Prostate gland (tissue), 2 donors: ENCODE measurements at regions not wholly inside any gene's neighbourhood (a gene's known extent, or its start where the extent isn't known, plus 50 kb on each side); places are given as distances from the start of the nearest gene placed in this dataset.

Experiments used
- POLR2A ChIP-seq: fragments of 450-650 bp; IDR thresholded peaks from one replicate; pipeline ENCODE4 v1.6.1; 2016; ENCODE audit warnings: antibody characterized with exemption, mild to moderate bottlenecking
- POLR2AphosphoS5 ChIP-seq: sonication (generic); formaldehyde crosslinking; IDR thresholded peaks from one replicate; pipeline ENCODE4 v1.6.1; 2017; ENCODE audit warnings: antibody characterized with exemption
- TF ChIP-seq, protein P1 (sequence below), 4 experiments: fragments of 200-600 bp in 2 of 4; fragments of 450-650 bp in 2 of 4; sonication (generic) in 2 of 4; IDR thresholded peaks; 1 replicate in 3 of 4; 2 replicates in 1 of 4; pipeline ENCODE4 v1.5.1; 2016 to 2019; ENCODE audit warnings: antibody characterized with exemption in 4 of 4, mild to moderate bottlenecking in 2 of 4, moderate library complexity in 2 of 4

DNA sequence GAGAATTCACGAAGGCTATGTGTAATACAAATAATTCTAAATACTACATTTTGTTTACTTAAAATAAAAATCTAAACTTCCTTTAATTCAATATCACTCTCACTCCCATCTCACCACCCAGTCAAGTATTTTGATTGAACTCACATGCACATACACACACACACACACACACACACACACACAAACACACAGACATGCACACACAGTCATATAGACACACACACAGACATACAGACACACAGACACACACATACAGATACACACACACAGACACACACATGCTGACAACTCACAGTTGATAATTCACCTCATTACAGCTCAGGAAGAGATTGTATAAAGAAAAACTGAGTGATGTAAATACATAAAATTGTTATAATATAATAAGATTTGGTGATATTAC is 559.8 kb upstream of the SLC35B3 start:
- TF ChIP-seq, protein P1, sequence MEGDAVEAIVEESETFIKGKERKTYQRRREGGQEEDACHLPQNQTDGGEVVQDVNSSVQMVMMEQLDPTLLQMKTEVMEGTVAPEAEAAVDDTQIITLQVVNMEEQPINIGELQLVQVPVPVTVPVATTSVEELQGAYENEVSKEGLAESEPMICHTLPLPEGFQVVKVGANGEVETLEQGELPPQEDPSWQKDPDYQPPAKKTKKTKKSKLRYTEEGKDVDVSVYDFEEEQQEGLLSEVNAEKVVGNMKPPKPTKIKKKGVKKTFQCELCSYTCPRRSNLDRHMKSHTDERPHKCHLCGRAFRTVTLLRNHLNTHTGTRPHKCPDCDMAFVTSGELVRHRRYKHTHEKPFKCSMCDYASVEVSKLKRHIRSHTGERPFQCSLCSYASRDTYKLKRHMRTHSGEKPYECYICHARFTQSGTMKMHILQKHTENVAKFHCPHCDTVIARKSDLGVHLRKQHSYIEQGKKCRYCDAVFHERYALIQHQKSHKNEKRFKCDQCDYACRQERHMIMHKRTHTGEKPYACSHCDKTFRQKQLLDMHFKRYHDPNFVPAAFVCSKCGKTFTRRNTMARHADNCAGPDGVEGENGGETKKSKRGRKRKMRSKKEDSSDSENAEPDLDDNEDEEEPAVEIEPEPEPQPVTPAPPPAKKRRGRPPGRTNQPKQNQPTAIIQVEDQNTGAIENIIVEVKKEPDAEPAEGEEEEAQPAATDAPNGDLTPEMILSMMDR (IDR thresholded peaks at IDR 0.05): no peak
- TF ChIP-seq POLR2A (no peak), POLR2AphosphoS5 (no peak)
